DND-41 (cell line): ENCODE measurements at regions not wholly inside any gene's neighbourhood (a gene's known extent, or its start where the extent isn't known, plus 50 kb on each side); places are given as distances from the start of the nearest gene placed in this dataset.

Source experiments
- EZH2 ChIP-seq: IDR thresholded peaks from 3 replicates; pipeline ENCODE4 v1.6.1; 2012; ENCODE audit warnings: borderline replicate concordance, low read depth, mild to moderate bottlenecking, moderate library complexity, low read length, inconsistent platforms; ENCODE audit not compliant: severe bottlenecking
- TF ChIP-seq, protein P1 (sequence below): IDR thresholded peaks from 2 replicates; pipeline ENCODE4 v1.5.1; 2012; ENCODE audit warnings: borderline replicate concordance, low read length, moderate library complexity, mild to moderate bottlenecking; ENCODE audit not compliant: poor library complexity, severe bottlenecking; ENCODE audit errors: extremely low read depth

DNA sequence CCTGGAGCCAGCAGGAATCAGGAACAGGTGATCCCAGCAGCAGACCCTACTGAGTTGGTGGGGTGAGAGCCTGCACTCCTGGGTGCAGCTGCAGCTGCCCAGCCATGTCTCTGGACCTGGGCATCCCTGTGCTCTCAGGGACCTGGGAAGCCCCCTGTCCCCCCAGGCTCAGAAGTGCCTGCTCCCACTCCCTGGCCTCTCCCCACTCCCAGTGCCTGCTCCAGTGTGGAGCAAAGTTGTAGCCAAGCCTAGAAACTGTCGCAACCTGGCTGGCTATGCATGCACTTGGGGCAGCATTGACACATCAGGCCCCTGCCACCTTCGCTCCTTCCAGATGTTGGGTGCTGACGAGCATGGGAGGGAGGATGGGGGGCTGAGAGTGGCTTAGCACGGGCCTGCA is 1124.7 kb upstream of the ACVR2A start:
- TF ChIP-seq, protein P1, sequence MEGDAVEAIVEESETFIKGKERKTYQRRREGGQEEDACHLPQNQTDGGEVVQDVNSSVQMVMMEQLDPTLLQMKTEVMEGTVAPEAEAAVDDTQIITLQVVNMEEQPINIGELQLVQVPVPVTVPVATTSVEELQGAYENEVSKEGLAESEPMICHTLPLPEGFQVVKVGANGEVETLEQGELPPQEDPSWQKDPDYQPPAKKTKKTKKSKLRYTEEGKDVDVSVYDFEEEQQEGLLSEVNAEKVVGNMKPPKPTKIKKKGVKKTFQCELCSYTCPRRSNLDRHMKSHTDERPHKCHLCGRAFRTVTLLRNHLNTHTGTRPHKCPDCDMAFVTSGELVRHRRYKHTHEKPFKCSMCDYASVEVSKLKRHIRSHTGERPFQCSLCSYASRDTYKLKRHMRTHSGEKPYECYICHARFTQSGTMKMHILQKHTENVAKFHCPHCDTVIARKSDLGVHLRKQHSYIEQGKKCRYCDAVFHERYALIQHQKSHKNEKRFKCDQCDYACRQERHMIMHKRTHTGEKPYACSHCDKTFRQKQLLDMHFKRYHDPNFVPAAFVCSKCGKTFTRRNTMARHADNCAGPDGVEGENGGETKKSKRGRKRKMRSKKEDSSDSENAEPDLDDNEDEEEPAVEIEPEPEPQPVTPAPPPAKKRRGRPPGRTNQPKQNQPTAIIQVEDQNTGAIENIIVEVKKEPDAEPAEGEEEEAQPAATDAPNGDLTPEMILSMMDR = no peak
- TF ChIP-seq EZH2 = no peak
